ENCODE measurements at regions not wholly inside any gene's neighbourhood (a gene's known extent, or its start where the extent isn't known, plus 50 kb on each side); places are given as distances from the start of the nearest gene placed in this dataset.

- FAIRE-seq (no peak), DNase-seq (ENCODE audit: extremely low read depth in 1 of 4, low spot score in 3 of 4) (no peak), ATAC-seq (no peak)
- intact Hi-C loops (cut with micrococcal nuclease) (no loop called here), in situ Hi-C loops (cut with MboI) (no loop called here)
- H2AFZ ChIP-seq (ENCODE audit: low read depth, low read length), result no peak overlapping the region
- no peaks in the 10 kb centered on the region for H3K79me2 ChIP-seq (ENCODE audit: control insufficient read depth, insufficient read depth, low read length)
- no peaks in the 10 kb centered on the region for H3K9me1 ChIP-seq (ENCODE audit: control insufficient read depth, insufficient read depth, low read length)
- no peak overlapping the region for H3K9ac ChIP-seq (ENCODE audit: insufficient read depth in 1 of 2, low read depth in 2 of 2, low read length in 2 of 2)
- H4K20me1 ChIP-seq (replicated peaks; ENCODE audit: control insufficient read depth, insufficient read depth, low read length), result no peaks in the 10 kb centered on the region
- no peak overlapping the region for H3K4me3 ChIP-seq
- TF ChIP-seq KLF6 (CRISPR knock-in tag; IDR thresholded peaks at IDR 0.05; ENCODE audit: borderline replicate concordance), result no peak
- no peak for TF ChIP-seq NFE2L1 (tag; IDR thresholded peaks at IDR 0.05; ENCODE audit: borderline replicate concordance, low read depth)
- TF ChIP-seq KDM2B (CRISPR knock-in tag; IDR thresholded peaks at IDR 0.05), result no peak
- TF ChIP-seq CBX3 (IDR thresholded peaks at IDR 0.05; ENCODE audit: borderline replicate concordance in 1 of 2, low read length in 2 of 2), result no peak
- no peak for TF ChIP-seq HMG20B (CRISPR knock-in tag; IDR thresholded peaks at IDR 0.05)
- no peak for TF ChIP-seq PHB2 (IDR thresholded peaks at IDR 0.05; ENCODE audit: low read depth)
- no peak for TF ChIP-seq FOXA3 (CRISPR knock-in tag; conservative IDR thresholded peaks at IDR 0.05 in 1 of 2, IDR thresholded peaks at IDR 0.05 in 1 of 2)
- no peak for TF ChIP-seq SETDB1 (IDR thresholded peaks at IDR 0.05; ENCODE audit: low read length)
- ChIA-PET CTCF (ENCODE audit: low intra/inter-chr PET ratio) (no interaction called here), POLR2A (no interaction called here)
- H3K36me3 ChIP-seq (ENCODE audit: control insufficient read depth, insufficient read depth, low read length), result no peaks in the 10 kb centered on the region
- H3K4me2 ChIP-seq (ENCODE audit: insufficient read depth, low read length), result no peak overlapping the region
- WGBS (ENCODE audit: insufficient coverage, low coverage, missing lambda C conversion rate), result 3% methylated on average over 12 of the region's 12 CpGs
- no peaks in the 10 kb centered on the region for H3K4me1 ChIP-seq (replicated peaks in 1 of 2; ENCODE audit: control insufficient read depth in 2 of 2, insufficient read depth in 2 of 2, low read length in 2 of 2)
- H3K27me3 ChIP-seq (ENCODE audit: control insufficient read depth in 2 of 2, insufficient read depth in 2 of 2, low read length in 2 of 2), result no peaks in the 10 kb centered on the region; a peak in 1 of 5 replicates
- no peaks in the 10 kb centered on the region for H3K9me3 ChIP-seq (replicated peaks; ENCODE audit: control insufficient read depth, insufficient read depth, low read depth, low read length)
- no TSS peak for BruUV-seq (replicated peaks)
- no peak overlapping the region for H3K27ac ChIP-seq (ENCODE audit: extremely low read depth, low read depth, low read length)
These were observed 107.3 kb upstream of the POU3F1 start for GRCh38 chr1:38153778-38154470.

All from K562 (cell line).